ENCODE measurements at regions not wholly inside any gene's neighbourhood (a gene's known extent, or its start where the extent isn't known, plus 50 kb on each side); places are given as distances from the start of the nearest gene placed in this dataset.
A peak's percentile ranks its signal among the peaks of the same experiment; 100 is the strongest.

- ATAC-seq (no peak), DNase-seq (no peak)
- 28 to 35% methylated on average over 4 of the region's 4 CpGs for whole genome bisulfite sequencing, 2 donors
- no peaks in the 10 kb centered on the region for H3K4me1 ChIP-seq
- no peak overlapping the region for H3K27ac ChIP-seq
- intact Hi-C loops (cut with DNase I) = loop anchor here (10.0 kb wide), 1 partner anchor 57 kb away; no protein-coding TSS in a partner anchor
- H3K27me3 ChIP-seq = no peaks in the 10 kb centered on the region
- no peak overlapping the region for H3K4me3 ChIP-seq
- no peaks in the 10 kb centered on the region for H3K36me3 ChIP-seq (replicated peaks in 1 of 2; ENCODE audit: insufficient read depth in 1 of 2, low read depth in 2 of 2)
- TF ChIP-seq POLR2A (IDR thresholded peaks at IDR 0.05) = no peak
- TF ChIP-seq CTCF (IDR thresholded peaks at IDR 0.05) = no peak
- H3K9me3 ChIP-seq = no peaks in the 10 kb centered on the region
Measured at GRCh38 chr17:11001651-11002050, 163.8 kb upstream of the PIRT start.

GRCh38 chr17:10999484-10999883, 161.6 kb upstream of the PIRT start:
- Histone ChIP-seq H3K36me3 (replicated peaks in 1 of 2; ENCODE audit: insufficient read depth in 1 of 2, low read depth in 2 of 2) (no peaks in the 10 kb centered on the region), H3K27me3 (no peaks in the 10 kb centered on the region), H3K9me3 (no peaks in the 10 kb centered on the region), H3K27ac (no peak overlapping the region), H3K4me1 (no peaks in the 10 kb centered on the region), H3K4me3 (no peak overlapping the region)
- DNase-seq (no peak), ATAC-seq (no peak)
- WGBS, 2 donors = 49 to 52% methylated on average over 2 of the region's 2 CpGs
- intact Hi-C loops (cut with DNase I) = no loop called here
- TF ChIP-seq CTCF (IDR thresholded peaks at IDR 0.05) (no peak), POLR2A (IDR thresholded peaks at IDR 0.05) (no peak)

GRCh38 chr17:10993126-10993525, 155.2 kb upstream of the PIRT start:
- H3K27ac ChIP-seq = no peak overlapping the region
- no peaks in the 10 kb centered on the region for H3K4me1 ChIP-seq
- DNase-seq = no peak
- H3K27me3 ChIP-seq = no peaks in the 10 kb centered on the region
- 50 to 63% methylated on average over 7 of the region's 7 CpGs for WGBS, 2 donors
- H3K36me3 ChIP-seq (replicated peaks in 1 of 2; ENCODE audit: insufficient read depth in 1 of 2, low read depth in 2 of 2) = no peaks in the 10 kb centered on the region
- H3K4me3 ChIP-seq = no peak overlapping the region
- intact Hi-C loops (cut with DNase I) = no loop called here
- ATAC-seq = no peak
- TF ChIP-seq CTCF (IDR thresholded peaks at IDR 0.05) = no peak
- no peak for TF ChIP-seq POLR2A (IDR thresholded peaks at IDR 0.05)
- H3K9me3 ChIP-seq = no peaks in the 10 kb centered on the region

GRCh38 chr17:10992106-10992880, 154.4 kb upstream of the PIRT start:
- no peaks in the 10 kb centered on the region for H3K4me1 ChIP-seq
- ATAC-seq (no peak), DNase-seq (peak in 2 of 4 donors; percentile 8 to 10)
- H3K27ac ChIP-seq = no peak overlapping the region
- no peaks in the 10 kb centered on the region for H3K9me3 ChIP-seq
- WGBS, 2 donors = 17 to 18% methylated on average over 10 of the region's 10 CpGs
- intact Hi-C loops (cut with DNase I) = no loop called here
- no peaks in the 10 kb centered on the region for H3K27me3 ChIP-seq
- TF ChIP-seq CTCF (IDR thresholded peaks at IDR 0.05) (no peak), POLR2A (IDR thresholded peaks at IDR 0.05) (no peak)
- no peak overlapping the region for H3K4me3 ChIP-seq
- no peaks in the 10 kb centered on the region for H3K36me3 ChIP-seq (replicated peaks in 1 of 2; ENCODE audit: insufficient read depth in 1 of 2, low read depth in 2 of 2)

- Histone ChIP-seq H3K4me3 (no peak overlapping the region), H3K36me3 (replicated peaks in 1 of 2; ENCODE audit: insufficient read depth in 1 of 2, low read depth in 2 of 2) (no peaks in the 10 kb centered on the region), H3K9me3 (no peaks in the 10 kb centered on the region), H3K4me1 (no peaks in the 10 kb centered on the region), H3K27me3 (no peaks in the 10 kb centered on the region), H3K27ac (no peak overlapping the region)
- 58 to 62% methylated on average over 5 of the region's 5 CpGs for WGBS, 2 donors
- no peak for TF ChIP-seq CTCF (IDR thresholded peaks at IDR 0.05)
- no peak for DNase-seq
- ATAC-seq = no peak
- intact Hi-C loops (cut with DNase I) = no loop called here
Measured at GRCh38 chr17:10987786-10988185, 149.9 kb upstream of the PIRT start.

Data from body of pancreas (tissue), 4 donors.